ENCODE measurements at regions not wholly inside any gene's neighbourhood (a gene's known extent, or its start where the extent isn't known, plus 50 kb on each side); places are given as distances from the start of the nearest gene placed in this dataset.
A peak's percentile ranks its signal among the peaks of the same experiment; 100 is the strongest.

DNA sequence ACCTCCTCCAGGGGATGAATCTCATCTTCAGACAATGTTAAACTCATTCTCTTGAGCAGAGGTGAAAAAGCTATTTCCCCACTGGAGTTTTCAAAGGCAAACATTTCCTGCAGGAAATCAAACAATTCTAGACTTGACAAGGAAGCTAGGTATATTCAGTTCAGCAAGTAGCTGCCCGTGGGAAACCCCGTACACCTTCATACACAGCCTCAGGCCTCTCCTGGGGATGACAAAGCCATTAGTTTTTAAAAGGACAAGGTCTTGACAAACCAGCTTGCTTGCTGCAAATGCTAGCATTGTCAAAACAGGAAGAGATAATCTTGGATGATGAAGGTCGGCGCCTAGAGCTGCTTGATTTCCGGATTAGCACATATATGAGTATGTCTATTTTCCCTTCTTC lies 1630.8 kb upstream of the TENM4 start:
- no peak for DNase-seq
- Histone ChIP-seq H3K4me3 (ENCODE audit: low read length) (no peak overlapping the region), H3K27me3 (ENCODE audit: control insufficient read depth, insufficient read depth) (no peaks in the 10 kb centered on the region), H3K9me3 (ENCODE audit: control insufficient read depth, low read length) (no peaks in the 10 kb centered on the region), H3K4me1 (ENCODE audit: control insufficient read depth, insufficient read depth, low read length) (no peaks in the 10 kb centered on the region), H3K27ac (ENCODE audit: low read length) (no peak overlapping the region)
- intact Hi-C loops (cut with DNase I), result no loop called here
- ATAC-seq, result no peak
- WGBS, result 56% methylated on average over 5 of the region's 5 CpGs

DNA sequence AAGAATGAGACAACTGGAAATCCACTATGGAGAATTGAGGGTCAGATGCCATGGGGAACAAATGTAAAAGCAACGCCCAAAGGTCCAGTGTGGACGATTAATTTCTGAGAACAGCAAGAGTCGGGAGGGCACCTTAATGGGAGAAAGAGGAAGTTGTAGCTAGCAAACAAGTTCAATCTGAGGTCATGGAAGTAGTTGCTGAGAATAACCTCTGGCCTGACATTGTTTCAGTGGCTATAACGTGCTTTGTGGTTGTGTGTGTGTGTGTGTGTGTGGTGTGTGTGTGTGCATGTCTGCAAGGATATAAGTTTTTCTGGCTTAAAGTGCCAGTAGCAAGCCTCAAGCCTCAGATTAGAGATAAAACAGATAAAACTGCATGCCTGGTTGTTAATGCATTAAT lies 1630.1 kb upstream of the TENM4 start:
- Histone ChIP-seq H3K27me3 (ENCODE audit: control insufficient read depth, insufficient read depth) (no peaks in the 10 kb centered on the region), H3K27ac (ENCODE audit: low read length) (no peak overlapping the region), H3K4me3 (ENCODE audit: low read length) (no peak overlapping the region), H3K4me1 (ENCODE audit: control insufficient read depth, insufficient read depth, low read length) (no peaks in the 10 kb centered on the region), H3K9me3 (ENCODE audit: control insufficient read depth, low read length) (no peaks in the 10 kb centered on the region)
- ATAC-seq (no peak), DNase-seq (no peak)
- intact Hi-C loops (cut with DNase I), result no loop called here
- 43% methylated on average over 4 of the region's 4 CpGs for WGBS

DNA sequence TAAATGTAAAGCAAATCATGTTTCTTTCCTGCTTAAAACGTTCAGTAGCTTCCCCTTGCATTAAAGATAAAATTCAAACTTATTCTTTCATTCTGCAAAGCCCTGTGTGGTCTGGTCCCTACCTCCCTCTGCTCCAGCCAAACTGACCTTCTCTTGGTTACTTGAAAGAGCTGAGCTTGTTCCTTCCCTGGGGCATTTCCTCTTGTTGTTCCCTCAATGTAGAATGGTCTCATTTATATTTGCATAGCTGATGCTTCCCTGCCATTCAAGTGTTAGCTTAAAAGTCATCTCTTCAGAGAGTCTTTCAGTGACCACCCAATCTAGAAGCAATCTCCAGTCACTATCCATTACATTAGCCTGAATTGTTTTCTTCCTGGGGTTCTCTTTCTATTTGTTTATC lies 1618.5 kb upstream of the TENM4 start:
- Histone ChIP-seq H3K27ac (ENCODE audit: low read length) (no peak overlapping the region), H3K27me3 (ENCODE audit: control insufficient read depth, insufficient read depth) (no peaks in the 10 kb centered on the region), H3K9me3 (ENCODE audit: control insufficient read depth, low read length) (no peaks in the 10 kb centered on the region), H3K4me3 (ENCODE audit: low read length) (no peak overlapping the region), H3K4me1 (ENCODE audit: control insufficient read depth, insufficient read depth, low read length) (no peaks in the 10 kb centered on the region)
- intact Hi-C loops (cut with DNase I), result no loop called here
- ATAC-seq, result no peak
- WGBS, result 9% methylated on average over 1 of the region's 1 CpG
- DNase-seq, result no peak

- Histone ChIP-seq H3K4me1 (ENCODE audit: control insufficient read depth, insufficient read depth, low read length) (no peaks in the 10 kb centered on the region), H3K27ac (ENCODE audit: low read length) (no peak overlapping the region), H3K4me3 (ENCODE audit: low read length) (no peak overlapping the region), H3K27me3 (ENCODE audit: control insufficient read depth, insufficient read depth) (no peaks in the 10 kb centered on the region), H3K9me3 (ENCODE audit: control insufficient read depth, low read length) (no peaks in the 10 kb centered on the region)
- ATAC-seq (no peak), DNase-seq (no peak)
- intact Hi-C loops (cut with DNase I), result no loop called here
- WGBS, result 89% methylated on average over 3 of the region's 3 CpGs
These were observed 1611.7 kb upstream of the TENM4 start for GRCh38 chr11:81052344-81053158.

DNA sequence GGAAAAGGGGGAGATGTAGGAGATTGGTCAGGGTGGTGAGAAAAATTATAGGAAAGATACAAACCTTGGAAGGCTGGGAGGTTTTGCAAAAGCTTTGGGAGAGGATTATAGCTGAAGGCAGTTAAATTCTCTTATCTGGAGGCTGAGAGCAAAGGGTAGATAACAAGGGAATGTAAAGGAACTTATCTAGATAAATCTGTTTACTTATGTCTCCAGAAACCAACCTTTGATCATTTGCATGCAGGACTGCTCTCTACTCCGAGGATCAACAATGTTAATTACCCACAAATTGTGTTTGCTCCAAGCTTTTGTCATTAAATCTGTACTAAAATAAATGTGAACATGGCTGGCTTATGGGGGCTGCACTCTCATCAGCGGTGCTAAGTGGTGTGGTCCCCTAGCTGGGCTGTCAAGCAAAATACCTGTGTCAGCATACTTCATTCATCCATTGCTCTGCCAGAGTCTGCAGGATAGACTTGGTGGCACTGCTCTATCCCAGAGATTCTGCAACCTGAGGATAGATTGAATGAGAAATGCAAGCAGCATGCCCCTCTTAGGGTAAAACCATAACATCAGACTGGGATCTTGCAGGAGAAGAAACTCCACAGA lies 1599.2 kb upstream of the TENM4 start:
- intact Hi-C loops (cut with DNase I), result no loop called here
- H3K4me1 ChIP-seq (ENCODE audit: control insufficient read depth, insufficient read depth, low read length), result no peaks in the 10 kb centered on the region
- H3K27me3 ChIP-seq (ENCODE audit: control insufficient read depth, insufficient read depth), result no peaks in the 10 kb centered on the region
- H3K4me3 ChIP-seq (ENCODE audit: low read length), result no peak overlapping the region
- H3K27ac ChIP-seq (ENCODE audit: low read length), result no peak overlapping the region
- DNase-seq, result no peak
- no peak for ATAC-seq
- 41% methylated on average over 2 of the region's 2 CpGs for WGBS
- H3K9me3 ChIP-seq (ENCODE audit: control insufficient read depth, low read length), result no peaks in the 10 kb centered on the region

DNA sequence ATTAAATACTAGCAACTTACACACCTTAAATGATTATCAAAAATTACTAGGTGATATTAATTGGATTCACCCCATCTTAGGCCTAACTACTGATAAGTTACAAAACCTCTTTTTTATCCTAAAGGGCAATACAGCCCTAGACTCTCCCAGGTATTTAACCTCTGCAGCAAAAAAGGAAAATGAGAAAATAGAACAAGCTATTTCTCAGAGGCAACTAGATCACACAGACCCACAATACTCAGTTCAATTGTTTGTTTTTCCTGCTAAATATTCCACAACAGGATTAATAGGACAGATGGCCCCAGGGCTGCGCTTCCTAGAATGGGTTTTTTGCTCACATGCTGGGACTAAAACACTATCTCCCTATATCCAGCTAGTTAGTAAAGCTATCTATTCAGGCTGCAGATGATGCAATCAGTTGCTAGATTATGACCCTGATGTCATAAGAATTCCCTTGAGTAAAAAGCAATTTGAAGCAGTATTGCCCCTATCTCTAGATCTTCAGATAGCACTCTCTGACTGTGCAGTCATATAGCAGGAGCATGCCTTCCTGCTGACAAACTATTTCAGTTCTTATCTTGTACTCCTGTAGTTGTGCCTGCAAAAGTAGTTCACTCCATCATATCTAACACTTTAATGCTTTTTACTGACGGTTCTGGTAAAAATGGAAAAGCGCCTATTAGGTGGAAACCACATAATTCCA lies 1595.5 kb upstream of the TENM4 start:
- 89% methylated on average over 3 of the region's 3 CpGs for WGBS
- no peaks in the 10 kb centered on the region for H3K9me3 ChIP-seq (ENCODE audit: control insufficient read depth, low read length)
- ATAC-seq, result no peak

GRCh38 chr11:81033779-81034540 lies 1593.1 kb upstream of the TENM4 start:
- intact Hi-C loops (cut with DNase I), result no loop called here
- no peak overlapping the region for H3K27ac ChIP-seq (ENCODE audit: low read length)
- peak in 2 of 3 donors; percentile 28 to 35 for DNase-seq
- H3K4me3 ChIP-seq (ENCODE audit: low read length), result no peak overlapping the region
- ATAC-seq, result no peak
- no peaks in the 10 kb centered on the region for H3K4me1 ChIP-seq (ENCODE audit: control insufficient read depth, insufficient read depth, low read length)
- no peaks in the 10 kb centered on the region for H3K27me3 ChIP-seq (ENCODE audit: control insufficient read depth, insufficient read depth)
- WGBS, result 60% methylated on average over 6 of the region's 6 CpGs
- no peaks in the 10 kb centered on the region for H3K9me3 ChIP-seq (ENCODE audit: control insufficient read depth, low read length)

More for the DNA sequence above, 1595.5 kb upstream of the TENM4 start:
- intact Hi-C loops (cut with DNase I), result no loop called here
- no peak overlapping the region for H3K27ac ChIP-seq (ENCODE audit: low read length)
- no peaks in the 10 kb centered on the region for H3K4me1 ChIP-seq (ENCODE audit: control insufficient read depth, insufficient read depth, low read length)
- no peak for DNase-seq
- no peaks in the 10 kb centered on the region for H3K27me3 ChIP-seq (ENCODE audit: control insufficient read depth, insufficient read depth)
- no peak overlapping the region for H3K4me3 ChIP-seq (ENCODE audit: low read length)

DNA sequence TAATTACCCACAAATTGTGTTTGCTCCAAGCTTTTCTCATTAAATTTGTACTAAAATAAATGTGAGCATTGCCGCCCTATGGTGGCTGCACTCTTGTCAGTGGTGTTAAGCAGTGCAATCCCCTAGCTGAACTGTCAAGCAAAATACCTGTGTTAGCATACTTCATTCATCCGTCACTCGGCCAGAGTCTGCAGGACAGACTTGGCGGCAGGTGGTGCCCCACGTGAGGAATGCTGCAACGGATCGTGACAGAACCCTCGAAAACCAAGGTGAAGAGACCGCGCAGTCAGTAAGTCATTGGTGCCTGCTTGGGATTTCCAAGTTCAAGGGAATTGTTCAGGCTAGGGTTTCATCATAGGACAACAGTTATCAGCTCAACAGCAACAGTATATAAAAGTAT lies 1592.1 kb upstream of the TENM4 start:
- intact Hi-C loops (cut with DNase I), result no loop called here
- H3K9me3 ChIP-seq (ENCODE audit: control insufficient read depth, low read length), result no peaks in the 10 kb centered on the region
- H3K27ac ChIP-seq (ENCODE audit: low read length), result no peak overlapping the region
- H3K4me3 ChIP-seq (ENCODE audit: low read length), result no peak overlapping the region
- WGBS, result 84% methylated on average over 10 of the region's 10 CpGs
- DNase-seq, result no peak
- H3K4me1 ChIP-seq (ENCODE audit: control insufficient read depth, insufficient read depth, low read length), result no peaks in the 10 kb centered on the region
- H3K27me3 ChIP-seq (ENCODE audit: control insufficient read depth, insufficient read depth), result no peaks in the 10 kb centered on the region
- ATAC-seq, result no peak

DNA sequence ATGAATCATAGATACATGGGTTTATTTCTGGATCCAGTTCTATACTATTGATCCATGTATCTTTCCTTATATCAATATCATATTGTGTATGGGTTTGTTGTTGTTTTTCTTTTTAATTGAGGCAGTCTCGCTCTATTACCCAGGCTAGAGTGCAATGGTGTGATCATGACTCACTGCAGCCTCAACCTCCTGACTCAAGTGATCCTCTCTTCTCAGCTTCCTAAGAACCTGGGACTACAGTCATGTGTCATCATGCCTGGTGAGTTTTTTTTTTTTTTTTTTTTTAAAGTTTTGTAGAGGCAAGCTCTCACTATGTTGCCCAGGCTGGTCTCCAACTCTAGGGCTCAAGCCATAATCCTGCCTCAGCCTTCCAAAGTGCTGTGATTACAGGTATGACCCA lies 1589.4 kb upstream of the TENM4 start:
- ATAC-seq (no peak), DNase-seq (no peak)
- Histone ChIP-seq H3K4me1 (ENCODE audit: control insufficient read depth, insufficient read depth, low read length) (no peaks in the 10 kb centered on the region), H3K27ac (ENCODE audit: low read length) (no peak overlapping the region), H3K4me3 (ENCODE audit: low read length) (no peak overlapping the region), H3K27me3 (ENCODE audit: control insufficient read depth, insufficient read depth) (no peaks in the 10 kb centered on the region), H3K9me3 (ENCODE audit: control insufficient read depth, low read length) (no peaks in the 10 kb centered on the region)
- intact Hi-C loops (cut with DNase I), result no loop called here
- 98% methylated on average over 1 of the region's 1 CpG for WGBS

DNA sequence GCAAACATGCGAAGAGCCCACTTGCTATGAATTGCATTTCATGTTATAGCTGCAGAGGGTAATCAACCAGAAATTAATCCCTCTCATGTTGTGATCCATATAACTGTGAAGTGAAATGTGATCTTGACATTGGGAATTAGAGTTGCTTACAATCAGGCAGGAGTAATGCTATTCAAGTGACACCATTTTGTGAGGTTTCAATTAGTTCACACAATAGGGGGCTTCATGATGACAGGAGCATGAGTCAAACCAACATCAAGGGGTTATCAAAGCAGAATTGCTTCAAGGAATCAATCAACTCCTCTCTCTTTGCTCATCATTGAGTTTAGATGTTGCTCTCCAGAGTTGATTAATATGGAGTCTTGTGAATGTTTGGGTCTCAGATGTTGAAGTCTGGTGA lies 1585.2 kb upstream of the TENM4 start:
- Histone ChIP-seq H3K4me3 (ENCODE audit: low read length) (no peak overlapping the region), H3K27ac (ENCODE audit: low read length) (no peak overlapping the region), H3K9me3 (ENCODE audit: control insufficient read depth, low read length) (no peaks in the 10 kb centered on the region), H3K27me3 (ENCODE audit: control insufficient read depth, insufficient read depth) (no peaks in the 10 kb centered on the region), H3K4me1 (ENCODE audit: control insufficient read depth, insufficient read depth, low read length) (no peaks in the 10 kb centered on the region)
- 92% methylated on average over 1 of the region's 1 CpG for WGBS
- ATAC-seq, result no peak
- DNase-seq, result no peak
- intact Hi-C loops (cut with DNase I), result no loop called here

GRCh38 chr11:81022057-81022456 lies 1581.2 kb upstream of the TENM4 start:
- no peaks in the 10 kb centered on the region for H3K27me3 ChIP-seq (ENCODE audit: control insufficient read depth, insufficient read depth)
- intact Hi-C loops (cut with DNase I), result no loop called here
- no peaks in the 10 kb centered on the region for H3K4me1 ChIP-seq (ENCODE audit: control insufficient read depth, insufficient read depth, low read length)
- no peak overlapping the region for H3K27ac ChIP-seq (ENCODE audit: low read length)
- no peak overlapping the region for H3K4me3 ChIP-seq (ENCODE audit: low read length)
- no peak for ATAC-seq
- no peaks in the 10 kb centered on the region for H3K9me3 ChIP-seq (ENCODE audit: control insufficient read depth, low read length)
- no peak for DNase-seq
- WGBS, result 80% methylated on average over 1 of the region's 1 CpG
